ENCODE measurements at regions not wholly inside any gene's neighbourhood (a gene's known extent, or its start where the extent isn't known, plus 50 kb on each side); places are given as distances from the start of the nearest gene placed in this dataset.
"Not testable (repeated sequence)": the region's sequence is repeated elsewhere in the genome, so short reads cannot be mapped to it uniquely, and the experiment has no call there.

- 91% methylated on average over 6 of the region's 6 CpGs for WGBS
- Histone ChIP-seq H3K36me3 (ENCODE audit: insufficient read depth, low read length) (no peaks in the 10 kb centered on the region), H3K27me3 (ENCODE audit: insufficient read depth, low read length) (no peaks in the 10 kb centered on the region), H3K4me3 (ENCODE audit: low read length) (no peak overlapping the region), H3K9me3 (ENCODE audit: insufficient read depth, low read depth, low read length) (no peaks in the 10 kb centered on the region), H3K27ac (ENCODE audit: low read depth, low read length) (no peak overlapping the region), H3K4me1 (ENCODE audit: insufficient read depth, low read length) (no peaks in the 10 kb centered on the region), H3K9ac (ENCODE audit: low read depth, low read length) (no peak overlapping the region)
Observed at GRCh38 chr2:65766768-65767267, 334.4 kb upstream of the SPRED2 start.

- no peaks in the 10 kb centered on the region for H3K36me3 ChIP-seq (ENCODE audit: insufficient read depth, low read length)
- H3K4me3 ChIP-seq (ENCODE audit: low read length) = no peak overlapping the region
- H3K27me3 ChIP-seq (ENCODE audit: insufficient read depth, low read length) = no peaks in the 10 kb centered on the region
- no peaks in the 10 kb centered on the region for H3K9me3 ChIP-seq (ENCODE audit: insufficient read depth, low read depth, low read length)
- no peaks in the 10 kb centered on the region for H3K4me1 ChIP-seq (ENCODE audit: insufficient read depth, low read length)
- no peak overlapping the region for H3K27ac ChIP-seq (ENCODE audit: low read depth, low read length)
- 98% methylated on average over 3 of the region's 3 CpGs for WGBS
- H3K9ac ChIP-seq (ENCODE audit: low read depth, low read length) = no peak overlapping the region
Observed at GRCh38 chr2:65765376-65765775, 333.0 kb upstream of the SPRED2 start.

- H3K27ac ChIP-seq (ENCODE audit: low read depth, low read length) = no peak overlapping the region
- H3K9ac ChIP-seq (ENCODE audit: low read depth, low read length) = no peak overlapping the region
- H3K4me3 ChIP-seq (ENCODE audit: low read length) = no peak overlapping the region
- 85% methylated on average over 1 of the region's 3 CpGs for WGBS
- H3K36me3 ChIP-seq (ENCODE audit: insufficient read depth, low read length) = no peaks in the 10 kb centered on the region
- no peaks in the 10 kb centered on the region for H3K4me1 ChIP-seq (ENCODE audit: insufficient read depth, low read length)
- 0 out of 2 replicates have a peak, but pooled peaks cover 2% of the 10 kb centered on the region for H3K9me3 ChIP-seq (ENCODE audit: insufficient read depth, low read depth, low read length)
- no peaks in the 10 kb centered on the region for H3K27me3 ChIP-seq (ENCODE audit: insufficient read depth, low read length)
Observed at GRCh38 chr2:65762068-65762467, 329.7 kb upstream of the SPRED2 start.

GRCh38 chr2:65754219-65754618, 321.8 kb upstream of the SPRED2 start:
- H3K27ac ChIP-seq (ENCODE audit: low read depth, low read length) = no peak overlapping the region
- no CpG with 5 or more reads among the region's 1 CpG for WGBS

GRCh38 chr2:65751408-65751807, 319.0 kb upstream of the SPRED2 start:
- no peak overlapping the region for H3K9ac ChIP-seq (ENCODE audit: low read depth, low read length)
- H3K4me3 ChIP-seq (ENCODE audit: low read length) = no peak overlapping the region
- 89% methylated on average over 2 of the region's 2 CpGs for WGBS
- 0 out of 2 replicates have a peak, but pooled peaks cover 5% of the 10 kb centered on the region for H3K4me1 ChIP-seq (ENCODE audit: insufficient read depth, low read length)
- H3K27me3 ChIP-seq (ENCODE audit: insufficient read depth, low read length) = no peaks in the 10 kb centered on the region
- H3K27ac ChIP-seq (ENCODE audit: low read depth, low read length) = no peak overlapping the region
- H3K9me3 ChIP-seq (ENCODE audit: insufficient read depth, low read depth, low read length) = 0 out of 2 replicates have a peak, but pooled peaks cover 2% of the 10 kb centered on the region
- H3K36me3 ChIP-seq (ENCODE audit: insufficient read depth, low read length) = no peaks in the 10 kb centered on the region

More at GRCh38 chr2:65754219-65754618, 321.8 kb upstream of the SPRED2 start:
- Histone ChIP-seq H3K27me3 (ENCODE audit: insufficient read depth, low read length) (no peaks in the 10 kb centered on the region), H3K9ac (ENCODE audit: low read depth, low read length) (no peak overlapping the region), H3K9me3 (ENCODE audit: insufficient read depth, low read depth, low read length) (0 out of 2 replicates have a peak, but pooled peaks cover 10% of the 10 kb centered on the region), H3K36me3 (ENCODE audit: insufficient read depth, low read length) (no peaks in the 10 kb centered on the region), H3K4me3 (ENCODE audit: low read length) (no peak overlapping the region), H3K4me1 (ENCODE audit: insufficient read depth, low read length) (no peaks in the 10 kb centered on the region)

GRCh38 chr2:65749545-65749944, 317.1 kb upstream of the SPRED2 start:
- Histone ChIP-seq H3K27me3 (ENCODE audit: insufficient read depth, low read length) (no peaks in the 10 kb centered on the region), H3K27ac (ENCODE audit: low read depth, low read length) (no peak overlapping the region), H3K9ac (ENCODE audit: low read depth, low read length) (no peak overlapping the region), H3K9me3 (ENCODE audit: insufficient read depth, low read depth, low read length) (no peaks in the 10 kb centered on the region), H3K4me3 (ENCODE audit: low read length) (no peak overlapping the region), H3K4me1 (ENCODE audit: insufficient read depth, low read length) (0 out of 2 replicates have a peak, but pooled peaks cover 5% of the 10 kb centered on the region), H3K36me3 (ENCODE audit: insufficient read depth, low read length) (no peaks in the 10 kb centered on the region)
- 58% methylated on average over 3 of the region's 3 CpGs for WGBS

- not testable (repeated sequence) for H3K4me1 ChIP-seq (ENCODE audit: insufficient read depth, low read length); H3K36me3 ChIP-seq (ENCODE audit: insufficient read depth, low read length); H3K9me3 ChIP-seq (ENCODE audit: insufficient read depth, low read depth, low read length); H3K4me3 ChIP-seq (ENCODE audit: low read length); H3K9ac ChIP-seq (ENCODE audit: low read depth, low read length); H3K27ac ChIP-seq (ENCODE audit: low read depth, low read length); H3K27me3 ChIP-seq (ENCODE audit: insufficient read depth, low read length)
- WGBS = 74% methylated on average over 4 of the region's 4 CpGs
Observed at GRCh38 chr2:65747875-65748274, 315.5 kb upstream of the SPRED2 start.

GRCh38 chr2:65746931-65747675, 314.7 kb upstream of the SPRED2 start:
- Histone ChIP-seq H3K9ac (ENCODE audit: low read depth, low read length) (no peak overlapping the region), H3K9me3 (ENCODE audit: insufficient read depth, low read depth, low read length) (no peaks in the 10 kb centered on the region), H3K4me3 (ENCODE audit: low read length) (no peak overlapping the region), H3K4me1 (ENCODE audit: insufficient read depth, low read length) (0 out of 2 replicates have a peak, but pooled peaks cover 5% of the 10 kb centered on the region), H3K36me3 (ENCODE audit: insufficient read depth, low read length) (no peaks in the 10 kb centered on the region), H3K27ac (ENCODE audit: low read depth, low read length) (no peak overlapping the region), H3K27me3 (ENCODE audit: insufficient read depth, low read length) (no peaks in the 10 kb centered on the region)
- 81% methylated on average over 11 of the region's 11 CpGs for WGBS

GRCh38 chr2:65744477-65745200, 312.2 kb upstream of the SPRED2 start:
- Histone ChIP-seq H3K36me3 (ENCODE audit: insufficient read depth, low read length) (no peaks in the 10 kb centered on the region), H3K4me1 (ENCODE audit: insufficient read depth, low read length) (0 out of 2 replicates have a peak, but pooled peaks cover 5% of the 10 kb centered on the region), H3K27me3 (ENCODE audit: insufficient read depth, low read length) (no peaks in the 10 kb centered on the region), H3K9me3 (ENCODE audit: insufficient read depth, low read depth, low read length) (no peaks in the 10 kb centered on the region), H3K9ac (ENCODE audit: low read depth, low read length) (no peak overlapping the region), H3K4me3 (ENCODE audit: low read length) (no peak overlapping the region), H3K27ac (ENCODE audit: low read depth, low read length) (no peak overlapping the region)
- WGBS = 92% methylated on average over 5 of the region's 6 CpGs

- H3K27me3 ChIP-seq (ENCODE audit: insufficient read depth, low read length) = no peaks in the 10 kb centered on the region
- H3K9me3 ChIP-seq (ENCODE audit: insufficient read depth, low read depth, low read length) = no peaks in the 10 kb centered on the region
- no peak overlapping the region for H3K9ac ChIP-seq (ENCODE audit: low read depth, low read length)
- H3K36me3 ChIP-seq (ENCODE audit: insufficient read depth, low read length) = no peaks in the 10 kb centered on the region
- 0 out of 2 replicates have a peak, but pooled peaks cover 5% of the 10 kb centered on the region for H3K4me1 ChIP-seq (ENCODE audit: insufficient read depth, low read length)
- H3K4me3 ChIP-seq (ENCODE audit: low read length) = no peak overlapping the region
- WGBS = 88% methylated on average over 1 of the region's 1 CpG
- H3K27ac ChIP-seq (ENCODE audit: low read depth, low read length) = no peak overlapping the region
Observed at GRCh38 chr2:65742977-65743376, 310.6 kb upstream of the SPRED2 start.

- WGBS = 88% methylated on average over 1 of the region's 1 CpG
- no peak overlapping the region for H3K9ac ChIP-seq (ENCODE audit: low read depth, low read length)
- no peak overlapping the region for H3K27ac ChIP-seq (ENCODE audit: low read depth, low read length)
- no peaks in the 10 kb centered on the region for H3K27me3 ChIP-seq (ENCODE audit: insufficient read depth, low read length)
- no peaks in the 10 kb centered on the region for H3K4me1 ChIP-seq (ENCODE audit: insufficient read depth, low read length)
- H3K9me3 ChIP-seq (ENCODE audit: insufficient read depth, low read depth, low read length) = no peaks in the 10 kb centered on the region
- H3K36me3 ChIP-seq (ENCODE audit: insufficient read depth, low read length) = no peaks in the 10 kb centered on the region
- H3K4me3 ChIP-seq (ENCODE audit: low read length) = no peak overlapping the region
Observed at GRCh38 chr2:65739927-65740326, 307.5 kb upstream of the SPRED2 start.

Data from HUES64 (cell line).